ENCODE measurements at regions not wholly inside any gene's neighbourhood (a gene's known extent, or its start where the extent isn't known, plus 50 kb on each side); places are given as distances from the start of the nearest gene placed in this dataset.

DNA sequence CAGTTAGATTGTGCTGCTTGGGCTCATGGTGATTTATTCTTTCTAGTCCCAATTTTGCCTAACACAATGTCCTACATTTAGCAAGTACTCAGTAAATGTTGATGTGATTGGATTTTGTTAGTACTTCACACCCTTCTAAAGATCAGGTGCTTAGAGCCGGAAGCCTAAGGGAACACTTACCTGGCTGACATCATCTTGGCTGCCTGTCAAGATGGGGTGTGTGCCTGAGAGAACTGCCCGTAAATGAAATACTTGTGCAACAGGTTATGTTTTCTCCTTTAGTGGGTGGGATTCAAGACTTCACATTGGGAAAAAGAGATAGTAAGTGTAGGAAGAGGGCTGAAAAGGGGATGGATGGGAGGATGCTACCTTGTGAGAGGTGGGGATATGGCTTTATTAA, 75.5 kb upstream of the MACF1 start:
- H3K4me3 ChIP-seq (ENCODE audit: low read length), result no peak overlapping the region
- DNase-seq (ENCODE audit: low read depth), result peak; percentile 98
- no peak for TF ChIP-seq CTCF (IDR thresholded peaks at IDR 0.05; ENCODE audit: insufficient read depth, low read depth, low read length, missing control alignments)

GRCh38 chr1:39129514-39129913, 75.0 kb upstream of the MACF1 start:
- no peak for DNase-seq (ENCODE audit: low read depth)
- TF ChIP-seq CTCF (IDR thresholded peaks at IDR 0.05; ENCODE audit: insufficient read depth, low read depth, low read length, missing control alignments), result no peak
- no peak overlapping the region for H3K4me3 ChIP-seq (ENCODE audit: low read length)

- no peak for TF ChIP-seq CTCF (IDR thresholded peaks at IDR 0.05; ENCODE audit: insufficient read depth, low read depth, low read length, missing control alignments)
- peak; percentile 95 for DNase-seq (ENCODE audit: low read depth)
- H3K4me3 ChIP-seq (ENCODE audit: low read length), result no peak overlapping the region
Observed at GRCh38 chr1:39130325-39130724, 74.2 kb upstream of the MACF1 start.

DNA sequence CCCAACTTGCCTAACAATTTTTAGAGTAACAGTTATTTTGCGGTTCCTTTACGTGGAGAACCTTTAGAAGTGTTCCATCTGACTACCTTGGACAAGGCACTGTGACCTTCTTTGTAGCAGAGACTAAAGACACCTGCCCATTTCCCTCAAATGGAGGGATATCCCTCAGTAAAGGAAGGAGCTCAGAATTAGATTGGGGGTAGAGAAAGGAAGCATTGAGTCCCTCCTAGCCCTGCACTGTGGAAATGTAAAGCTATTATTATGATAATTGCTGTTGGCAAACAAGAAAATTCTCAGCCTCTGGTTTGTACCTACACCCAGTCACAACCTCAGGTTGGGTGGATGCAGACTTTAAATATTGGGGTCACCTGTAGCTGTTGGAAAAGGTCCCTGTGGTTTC, 72.6 kb upstream of the MACF1 start:
- no peak for TF ChIP-seq CTCF (IDR thresholded peaks at IDR 0.05; ENCODE audit: insufficient read depth, low read depth, low read length, missing control alignments)
- H3K4me3 ChIP-seq (ENCODE audit: low read length), result no peak overlapping the region
- DNase-seq (ENCODE audit: low read depth), result no peak

DNA sequence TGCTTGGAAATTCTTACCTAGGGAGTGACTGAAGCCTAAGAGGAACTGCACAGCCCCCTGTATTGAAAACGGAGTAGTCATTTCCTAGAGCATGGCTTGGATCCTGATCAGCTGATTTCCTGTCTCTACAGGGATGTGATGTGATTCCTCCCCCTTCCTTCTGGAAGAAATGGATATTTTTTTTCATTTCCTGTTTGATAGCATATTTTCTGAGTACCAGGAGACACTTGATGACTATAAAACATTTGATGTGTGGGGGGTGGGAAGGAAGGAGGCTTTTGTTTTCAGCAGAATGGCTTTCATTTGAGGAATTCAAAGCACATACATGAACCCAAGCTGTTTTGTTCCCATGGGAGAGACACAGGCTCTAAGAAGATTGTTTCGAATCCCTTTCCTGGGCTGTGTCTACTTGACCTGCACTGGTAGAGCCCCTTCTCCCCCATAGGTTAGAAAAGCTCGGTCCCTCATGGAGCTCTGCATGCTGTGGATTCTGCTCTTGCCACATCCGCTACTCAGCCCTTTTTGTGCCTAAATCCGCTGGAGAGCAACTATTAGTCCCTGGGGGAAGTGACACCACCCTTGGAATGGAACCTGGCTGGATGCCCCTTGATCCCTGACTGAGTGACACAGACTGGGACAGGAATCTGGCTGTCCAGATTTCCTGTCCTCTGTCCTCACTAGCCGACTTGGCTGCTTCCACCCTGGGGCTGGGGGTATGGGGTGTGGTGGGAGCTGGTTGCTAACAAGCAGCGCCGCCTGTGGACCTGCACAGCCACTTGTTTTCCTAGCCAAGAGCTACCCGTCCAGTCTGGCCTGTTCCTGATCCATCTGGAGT, 71.8 kb upstream of the MACF1 start:
- peak; percentile 95 for DNase-seq (ENCODE audit: low read depth)
- H3K4me3 ChIP-seq (ENCODE audit: low read length), result no peak overlapping the region
- TF ChIP-seq CTCF (IDR thresholded peaks at IDR 0.05; ENCODE audit: insufficient read depth, low read depth, low read length, missing control alignments), result peak; percentile 58

GRCh38 chr1:39133340-39133684, 71.2 kb upstream of the MACF1 start:
- no peak for DNase-seq (ENCODE audit: low read depth)
- H3K4me3 ChIP-seq (ENCODE audit: low read length), result no peak overlapping the region
- TF ChIP-seq CTCF (IDR thresholded peaks at IDR 0.05; ENCODE audit: insufficient read depth, low read depth, low read length, missing control alignments), result no peak

DNA sequence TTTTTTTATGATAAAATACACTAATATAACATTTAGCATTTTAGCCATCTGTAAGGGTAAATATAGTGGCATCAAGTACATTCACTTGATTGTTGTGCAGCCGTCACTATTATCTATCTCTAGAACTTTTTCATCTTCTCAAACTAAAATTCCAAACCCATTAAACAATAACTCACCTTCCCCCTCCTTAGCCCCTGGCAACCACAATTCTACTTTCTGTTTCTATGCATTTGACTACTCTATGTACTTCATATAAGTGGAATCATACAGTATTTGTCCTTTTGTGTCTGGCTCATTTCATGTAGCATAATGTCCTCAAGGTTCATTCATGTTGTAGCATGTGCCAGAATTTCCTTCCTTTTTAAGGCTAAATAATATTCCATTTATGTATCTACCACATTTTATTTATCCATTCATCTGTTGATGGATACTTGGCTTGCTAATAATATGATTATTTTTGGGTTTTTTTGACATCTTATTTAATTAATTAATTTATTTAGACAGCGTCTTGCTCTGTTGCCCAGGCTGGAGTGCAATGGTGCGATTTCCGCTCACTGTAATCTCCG, 69.6 kb upstream of the MACF1 start:
- no peak overlapping the region for H3K4me3 ChIP-seq (ENCODE audit: low read length)
- TF ChIP-seq CTCF (IDR thresholded peaks at IDR 0.05; ENCODE audit: insufficient read depth, low read depth, low read length, missing control alignments), result no peak
- DNase-seq (ENCODE audit: low read depth), result no peak

Data from epithelial cell of esophagus (primary cell).